HG02840 (cell line): ENCODE measurements at regions not wholly inside any gene's neighbourhood (a gene's known extent, or its start where the extent isn't known, plus 50 kb on each side); places are given as distances from the start of the nearest gene placed in this dataset.
"Not testable (repeated sequence)": the region's sequence is repeated elsewhere in the genome, so short reads cannot be mapped to it uniquely, and the experiment has no call there.

Experiments used
- ATAC-seq: cut with Tn5 transposase; IDR thresholded peaks from one replicate; pipeline ENCODE4 v1.9.1; 2021; ENCODE audit warnings: mild to moderate bottlenecking, moderate library complexity, moderate number of reproducible peaks; ENCODE audit not compliant: unreplicated experiment, low FRiP score

- ATAC-seq, result no peak
These were observed 1356.2 kb downstream of the FAM181B start for GRCh38 chr11:81377418-81377817.

GRCh38 chr11:81373986-81374385 lies 1359.7 kb downstream of the FAM181B start:
- no peak for ATAC-seq

GRCh38 chr11:81368192-81368591 lies 1365.5 kb downstream of the FAM181B start:
- no peak for ATAC-seq

- no peak for ATAC-seq
These were observed 1368.2 kb downstream of the FAM181B start for GRCh38 chr11:81365496-81365895.

- no peak for ATAC-seq
These were observed 1374.2 kb downstream of the FAM181B start for GRCh38 chr11:81359476-81359875.

- ATAC-seq, result no peak
These were observed 1388.1 kb downstream of the FAM181B start for GRCh38 chr11:81345609-81346008.

- no peak for ATAC-seq
These were observed 1390.7 kb downstream of the FAM181B start for GRCh38 chr11:81342966-81343365.

GRCh38 chr11:81340225-81340624 lies 1393.4 kb downstream of the FAM181B start:
- ATAC-seq, result no peak

GRCh38 chr11:81339521-81339920 lies 1394.1 kb downstream of the FAM181B start:
- ATAC-seq, result no peak

GRCh38 chr11:81337756-81338155 lies 1395.9 kb downstream of the FAM181B start:
- ATAC-seq, result no peak

GRCh38 chr11:81332276-81332675 lies 1401.4 kb downstream of the FAM181B start:
- no peak for ATAC-seq

GRCh38 chr11:81331611-81332235 lies 1401.9 kb downstream of the FAM181B start:
- ATAC-seq, result no peak

- ATAC-seq, result no peak
These were observed 1402.6 kb downstream of the FAM181B start for GRCh38 chr11:81331088-81331487.

GRCh38 chr11:81303038-81303664 lies 1430.5 kb downstream of the FAM181B start:
- no peak for ATAC-seq

- no peak for ATAC-seq
These were observed 1432.4 kb downstream of the FAM181B start for GRCh38 chr11:81301166-81301830.

GRCh38 chr11:81286959-81287358 lies 1446.7 kb downstream of the FAM181B start:
- ATAC-seq, result no peak

GRCh38 chr11:81286550-81286949 lies 1447.1 kb downstream of the FAM181B start:
- no peak for ATAC-seq

- not testable (repeated sequence) for ATAC-seq
These were observed 1453.4 kb downstream of the FAM181B start for GRCh38 chr11:81280228-81280627.

- ATAC-seq, result no peak
These were observed 1454.7 kb downstream of the FAM181B start for GRCh38 chr11:81278991-81279390.

- ATAC-seq, result no peak
These were observed 1463.0 kb downstream of the FAM181B start for GRCh38 chr11:81270686-81271085.

GRCh38 chr11:81267246-81267645 lies 1466.4 kb downstream of the FAM181B start:
- no peak for ATAC-seq

- no peak for ATAC-seq
These were observed 1474.2 kb downstream of the FAM181B start for GRCh38 chr11:81259471-81259870.
